ENCODE measurements at regions not wholly inside any gene's neighbourhood (a gene's known extent, or its start where the extent isn't known, plus 50 kb on each side); places are given as distances from the start of the nearest gene placed in this dataset.

DNA sequence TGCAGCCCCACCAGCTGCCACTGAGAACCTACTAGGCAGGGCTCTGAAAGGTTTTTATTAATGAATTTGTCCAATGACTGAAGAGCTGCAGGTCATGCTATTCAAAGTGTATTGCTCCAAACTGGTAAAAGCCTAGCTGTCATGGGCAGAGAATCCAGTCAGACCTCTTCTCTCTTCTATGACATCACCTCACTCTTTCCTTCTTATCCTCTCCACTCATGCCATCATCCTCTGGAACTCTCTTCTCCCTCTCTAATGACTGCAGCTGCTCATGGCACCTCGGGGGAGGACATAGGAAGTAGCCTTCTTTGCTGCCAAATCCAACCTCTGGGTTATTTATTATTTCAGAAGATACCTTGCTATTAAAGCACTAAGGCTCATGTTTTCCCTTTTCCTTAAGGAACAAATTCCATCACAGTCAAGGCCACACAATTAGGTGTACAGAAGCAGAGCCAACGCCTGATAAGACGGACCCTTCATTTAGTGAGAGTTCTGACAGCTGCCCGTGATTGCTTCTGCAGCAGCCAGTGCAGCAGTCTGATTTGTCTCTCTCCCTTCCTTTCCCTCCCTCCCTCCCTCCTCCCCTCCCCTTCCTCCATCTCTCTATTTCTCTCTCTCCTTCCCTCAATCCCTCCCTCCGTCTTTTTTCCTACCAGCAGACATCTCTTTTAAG, 87.0 kb upstream of the ONECUT1 start:
- DNase-seq (ENCODE audit: low spot score), result no peak

DNA sequence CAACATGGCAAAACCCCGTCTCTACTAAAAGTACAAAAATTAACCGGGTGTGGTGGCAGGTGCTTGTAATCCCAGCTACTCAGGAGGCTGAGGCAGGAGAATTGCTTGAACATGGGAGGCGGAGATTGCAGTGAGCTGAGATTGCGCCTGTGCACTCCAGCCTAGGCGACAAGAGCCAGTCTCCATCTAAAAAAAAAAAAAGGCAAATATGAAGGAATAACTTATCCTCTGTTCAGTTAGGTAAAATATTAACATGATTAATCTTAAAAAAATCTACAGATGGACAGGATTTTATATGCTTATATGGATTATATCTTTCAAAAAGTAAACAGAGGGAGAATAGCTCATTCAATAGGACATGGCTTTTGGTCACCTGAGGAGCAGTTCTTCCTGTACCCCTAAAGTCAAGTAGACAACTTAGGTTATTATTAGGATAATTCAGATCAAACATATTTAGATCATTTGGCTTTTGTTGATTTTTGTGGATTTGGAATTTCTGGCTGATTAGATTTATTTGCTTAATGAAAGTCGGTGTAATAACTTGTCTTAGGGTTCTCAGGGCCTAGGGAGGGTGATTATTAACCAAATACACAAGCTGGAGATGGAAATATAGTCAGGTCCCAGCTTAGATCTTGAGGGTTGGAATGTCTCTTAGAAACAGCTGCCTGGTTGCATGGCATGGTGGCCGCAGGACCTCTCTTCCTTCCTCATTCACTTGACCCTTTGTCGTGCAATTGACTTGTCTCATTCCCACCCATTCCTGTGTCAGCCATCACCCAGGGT, 82.1 kb upstream of the ONECUT1 start:
- DNase-seq (ENCODE audit: low spot score), result no peak

DNA sequence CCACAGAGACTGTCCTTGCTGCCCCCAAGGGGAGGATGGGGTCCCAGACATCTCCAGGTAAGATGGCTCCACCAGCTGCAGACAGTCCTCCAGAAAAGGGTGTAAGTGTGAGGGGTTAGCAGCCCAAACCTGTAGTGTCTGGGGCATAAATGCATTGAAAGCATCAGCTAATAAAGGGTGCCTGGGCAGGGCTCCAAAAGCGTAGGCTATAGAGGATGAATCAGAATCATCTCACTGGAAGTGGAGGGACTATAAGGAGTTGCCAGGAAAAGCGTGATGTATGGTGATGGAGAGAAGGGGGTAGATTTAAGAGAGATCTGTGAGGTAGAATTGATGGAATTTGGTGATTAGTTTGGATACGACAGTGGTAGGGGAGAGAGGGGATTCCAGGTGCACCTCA, 79.9 kb upstream of the ONECUT1 start:
- no peak for DNase-seq (ENCODE audit: low spot score)

DNA sequence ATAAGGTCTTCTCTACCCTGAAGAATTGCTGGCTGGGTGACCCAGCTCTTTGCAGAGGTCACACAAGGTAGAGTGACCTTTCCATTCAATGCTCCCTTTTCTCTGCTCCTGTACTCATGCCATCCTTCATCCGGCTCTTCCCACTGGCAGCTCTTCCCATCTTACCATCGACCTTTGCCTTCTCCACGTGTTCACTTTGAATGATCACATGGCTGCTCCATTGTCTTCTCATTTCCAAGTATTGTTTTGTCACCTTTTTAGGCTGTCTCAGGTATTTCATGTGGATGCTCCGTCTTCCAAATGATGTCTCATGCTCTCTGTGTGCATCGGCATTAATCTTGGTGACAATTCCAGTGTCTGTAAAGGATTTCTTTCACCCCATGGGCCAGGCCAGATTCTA, 76.6 kb upstream of the ONECUT1 start:
- no peak for DNase-seq (ENCODE audit: low spot score)

DNA sequence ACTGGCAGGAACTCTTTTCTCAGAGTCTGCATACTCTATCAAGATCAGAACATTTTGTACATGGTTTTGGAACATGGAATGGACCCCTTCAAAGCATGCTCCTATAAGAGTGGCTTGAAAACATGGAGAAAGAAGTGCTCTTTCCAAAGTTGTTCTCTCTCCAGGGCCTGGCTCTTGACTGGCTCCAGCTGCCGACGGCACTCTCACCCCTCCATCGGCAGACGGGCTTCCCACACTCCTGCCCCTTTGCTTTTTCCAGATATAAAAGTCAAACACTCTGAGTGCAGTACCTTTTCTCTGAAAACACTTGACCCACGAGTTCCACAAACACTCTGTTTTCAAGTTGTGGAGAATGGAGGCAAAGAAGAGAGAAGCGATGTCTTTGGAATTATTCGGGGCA, 72.5 kb upstream of the ONECUT1 start:
- DNase-seq (ENCODE audit: low spot score), result no peak

DNA sequence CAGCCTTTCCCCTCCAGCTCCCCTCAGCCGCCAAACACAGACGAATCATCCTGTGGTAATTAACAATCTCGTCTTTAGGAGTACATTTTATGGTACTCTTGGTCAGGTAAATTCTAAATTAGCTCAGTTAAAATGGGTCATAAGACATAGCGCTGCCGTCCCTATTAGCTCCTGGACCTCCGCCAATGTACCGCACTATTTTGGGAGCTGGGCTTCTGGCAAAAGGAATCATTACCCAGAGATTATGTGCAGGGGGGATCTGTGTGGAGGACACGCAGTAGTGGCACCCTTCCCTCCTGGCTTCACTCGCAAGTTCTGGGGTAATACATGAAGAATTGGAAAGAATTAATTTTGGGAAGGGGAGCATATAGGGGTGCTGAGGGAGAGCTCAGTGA, 68.6 kb upstream of the ONECUT1 start:
- no peak for DNase-seq (ENCODE audit: low spot score)

DNA sequence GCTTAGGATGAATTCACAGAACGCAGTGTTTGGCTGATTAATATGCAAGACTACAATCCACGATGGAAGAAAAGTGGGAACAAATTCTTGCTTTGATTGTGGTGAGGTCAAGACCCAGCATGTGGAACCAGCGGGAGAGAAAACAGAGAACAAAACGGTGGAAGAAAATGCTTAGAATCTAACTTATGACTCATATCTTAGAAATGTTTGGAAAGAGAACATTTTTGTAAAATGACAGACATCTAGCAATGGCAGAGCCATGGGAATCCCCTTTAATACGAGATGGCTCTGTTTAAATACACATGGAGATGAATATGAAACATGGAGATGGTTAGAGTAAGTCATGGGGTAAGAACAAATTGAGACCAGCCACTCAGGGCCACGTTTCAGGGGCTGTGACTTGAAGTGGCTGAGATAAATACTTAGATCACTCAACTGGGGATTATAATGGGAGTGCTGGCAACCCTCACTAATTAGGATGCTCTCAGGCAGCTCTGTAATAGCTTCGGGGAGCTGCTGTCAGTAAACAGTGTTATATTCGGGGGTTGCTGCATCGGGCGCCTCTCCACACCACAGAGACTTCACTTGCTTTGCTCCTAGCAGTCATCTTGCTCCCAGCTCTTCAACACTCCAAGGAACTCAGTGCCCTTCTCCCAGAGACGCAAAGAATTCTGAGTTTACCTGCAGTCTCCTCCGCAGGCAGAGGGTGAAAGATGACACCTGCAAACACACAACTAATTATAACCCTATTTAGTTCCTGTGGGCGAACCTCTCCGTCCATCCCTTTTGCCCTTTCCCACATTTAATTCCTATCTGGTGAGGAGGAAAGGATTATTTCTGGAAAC, 68.0 kb upstream of the ONECUT1 start:
- DNase-seq (ENCODE audit: low spot score), result no peak

DNA sequence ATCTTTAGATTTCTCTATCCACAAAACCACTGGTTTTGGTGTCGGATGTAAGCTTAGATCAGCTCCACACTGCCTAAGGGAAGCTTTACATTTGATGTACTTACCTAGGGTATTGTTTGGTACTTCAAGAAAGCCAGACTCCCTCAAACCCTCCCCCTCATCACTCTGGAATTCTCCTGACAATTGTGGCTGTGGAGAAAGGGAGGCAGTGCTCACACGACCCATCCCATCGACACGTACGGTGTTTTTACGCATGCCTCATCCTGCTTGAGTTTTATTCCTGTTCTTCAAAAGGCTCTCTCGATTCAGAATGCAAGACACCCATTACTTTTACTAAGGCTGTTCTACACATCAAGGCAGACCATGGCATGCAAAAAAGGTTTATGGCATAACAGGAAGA, 67.3 kb upstream of the ONECUT1 start:
- no peak for DNase-seq (ENCODE audit: low spot score)

DNA sequence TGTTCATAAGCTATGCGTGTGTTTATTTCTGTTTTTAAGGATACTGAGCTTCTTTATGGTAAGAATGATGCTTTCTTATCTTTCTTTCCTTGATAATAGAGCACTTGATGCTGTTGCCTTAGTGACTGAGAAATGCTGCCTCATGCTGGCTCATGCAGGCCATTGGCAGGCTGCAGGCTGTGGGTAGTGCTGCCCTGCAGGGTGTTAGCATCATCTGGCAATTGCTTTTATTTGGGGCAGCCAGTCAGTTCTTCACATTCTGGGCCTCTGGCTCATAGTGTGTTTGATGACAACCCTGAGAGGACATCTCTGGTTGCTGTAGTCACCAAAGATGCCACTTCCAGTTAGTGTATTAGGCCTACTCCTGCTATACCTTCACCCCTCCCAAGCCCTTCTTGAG, 66.2 kb upstream of the ONECUT1 start:
- DNase-seq (ENCODE audit: low spot score), result no peak

DNA sequence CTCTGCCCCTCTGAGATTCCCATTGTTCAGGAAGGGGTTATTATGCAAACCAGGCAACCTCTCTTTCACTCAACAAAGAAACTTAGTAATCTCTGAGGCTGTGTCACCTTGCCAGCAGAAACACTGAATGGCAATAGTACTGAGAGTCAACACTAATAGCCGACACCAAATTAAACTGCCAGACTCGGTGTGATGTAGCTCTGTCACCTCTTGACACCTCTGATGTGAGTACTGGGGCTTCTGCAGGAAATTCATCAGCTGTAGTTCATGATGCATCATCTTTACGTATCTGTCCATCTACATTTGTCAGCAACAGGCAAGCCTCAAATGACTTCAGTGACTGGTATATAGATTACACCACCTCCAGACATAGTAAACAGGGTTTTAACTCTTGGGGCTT, 65.0 kb upstream of the ONECUT1 start:
- DNase-seq (ENCODE audit: low spot score), result no peak

DNA sequence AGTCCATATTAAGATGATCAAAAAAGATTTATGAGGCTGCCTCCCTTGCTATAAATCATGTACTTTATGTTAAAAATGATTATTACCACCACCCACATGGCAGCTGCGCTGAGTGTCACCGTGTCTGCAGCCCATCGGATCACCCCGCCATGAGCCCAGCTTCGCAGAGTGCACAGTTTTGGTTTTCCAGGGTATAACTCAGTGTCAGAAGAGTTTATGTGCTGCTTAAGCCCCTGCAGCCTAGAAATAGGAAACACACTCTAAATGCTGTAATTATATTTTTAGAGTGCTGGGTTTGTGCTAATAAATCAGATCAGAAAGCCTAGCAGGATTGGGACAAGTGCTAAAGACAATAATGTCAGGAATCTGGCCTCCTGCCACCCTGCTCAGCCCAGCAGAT, 54.7 kb upstream of the ONECUT1 start:
- DNase-seq (ENCODE audit: low spot score), result no peak

Data from AG08395 (cell line).